ENCODE measurements at regions not wholly inside any gene's neighbourhood (a gene's known extent, or its start where the extent isn't known, plus 50 kb on each side); places are given as distances from the start of the nearest gene placed in this dataset.
A peak's percentile ranks its signal among the peaks of the same experiment; 100 is the strongest.
"Not testable (repeated sequence)": the region's sequence is repeated elsewhere in the genome, so short reads cannot be mapped to it uniquely, and the experiment has no call there.

GRCh38 chr10:6999232-6999925 lies 411.5 kb downstream of the SFMBT2 start:
- DNase-seq (ENCODE audit: low spot score): no peak
- H3K4me1 Mint-ChIP-seq (ENCODE audit: low read depth): no peaks in the 10 kb centered on the region
- H3K36me3 Mint-ChIP-seq (ENCODE audit: low read depth): no peaks in the 10 kb centered on the region
- no peak overlapping the region for H3K4me3 Mint-ChIP-seq
- no peak overlapping the region for H3K27ac Mint-ChIP-seq
- peaks cover 43% of the 10 kb centered on the region for H3K27me3 Mint-ChIP-seq (ENCODE audit: low read depth)
- no peaks in the 10 kb centered on the region for H3K9me3 Mint-ChIP-seq

GRCh38 chr10:6997509-6997908 lies 413.3 kb downstream of the SFMBT2 start:
- no peak overlapping the region for H3K4me3 Mint-ChIP-seq
- no peak overlapping the region for H3K27ac Mint-ChIP-seq
- H3K4me1 Mint-ChIP-seq (ENCODE audit: low read depth): no peaks in the 10 kb centered on the region
- no peak for DNase-seq (ENCODE audit: low spot score)
- no peaks in the 10 kb centered on the region for H3K9me3 Mint-ChIP-seq
- no peaks in the 10 kb centered on the region for H3K36me3 Mint-ChIP-seq (ENCODE audit: low read depth)
- H3K27me3 Mint-ChIP-seq (ENCODE audit: low read depth): peaks cover 44% of the 10 kb centered on the region

- Mint-ChIP-seq H3K4me1 (ENCODE audit: low read depth) (no peaks in the 10 kb centered on the region), H3K27ac (no peak overlapping the region)
Observed at GRCh38 chr10:6996431-6996830, 414.4 kb downstream of the SFMBT2 start.

GRCh38 chr10:6995831-6996230 lies 415.0 kb downstream of the SFMBT2 start:
- H3K27ac Mint-ChIP-seq: no peak overlapping the region
- no peak overlapping the region for H3K4me3 Mint-ChIP-seq
- DNase-seq (ENCODE audit: low spot score): no peak
- H3K27me3 Mint-ChIP-seq (ENCODE audit: low read depth): peaks cover 41% of the 10 kb centered on the region
- no peaks in the 10 kb centered on the region for H3K9me3 Mint-ChIP-seq
- peaks cover 2% of the 10 kb centered on the region for H3K4me1 Mint-ChIP-seq (ENCODE audit: low read depth)
- H3K36me3 Mint-ChIP-seq (ENCODE audit: low read depth): no peaks in the 10 kb centered on the region

More at GRCh38 chr10:6996431-6996830, 414.4 kb downstream of the SFMBT2 start:
- peaks cover 43% of the 10 kb centered on the region for H3K27me3 Mint-ChIP-seq (ENCODE audit: low read depth)
- no peaks in the 10 kb centered on the region for H3K36me3 Mint-ChIP-seq (ENCODE audit: low read depth)
- no peaks in the 10 kb centered on the region for H3K9me3 Mint-ChIP-seq
- DNase-seq (ENCODE audit: low spot score): no peak
- H3K4me3 Mint-ChIP-seq: no peak overlapping the region

GRCh38 chr10:6995341-6995740 lies 415.3 kb upstream of the PRKCQ start:
- no peaks in the 10 kb centered on the region for H3K36me3 Mint-ChIP-seq (ENCODE audit: low read depth)
- H3K27me3 Mint-ChIP-seq (ENCODE audit: low read depth): peaks cover 41% of the 10 kb centered on the region
- no peaks in the 10 kb centered on the region for H3K9me3 Mint-ChIP-seq
- H3K4me1 Mint-ChIP-seq (ENCODE audit: low read depth): peaks cover 6% of the 10 kb centered on the region
- no peak overlapping the region for H3K4me3 Mint-ChIP-seq
- DNase-seq (ENCODE audit: low spot score): no peak
- H3K27ac Mint-ChIP-seq: no peak overlapping the region

GRCh38 chr10:6990891-6991290 lies 410.8 kb upstream of the PRKCQ start:
- Mint-ChIP-seq H3K36me3 (ENCODE audit: low read depth) (no peaks in the 10 kb centered on the region), H3K9me3 (no peaks in the 10 kb centered on the region), H3K27ac (no peak overlapping the region), H3K4me3 (peak overlapping the region; percentile 30), H3K4me1 (ENCODE audit: low read depth) (peaks cover 7% of the 10 kb centered on the region), H3K27me3 (ENCODE audit: low read depth) (peaks cover 14% of the 10 kb centered on the region)
- DNase-seq (ENCODE audit: low spot score): no peak

GRCh38 chr10:6988654-6989053 lies 408.6 kb upstream of the PRKCQ start:
- no peak for DNase-seq (ENCODE audit: low spot score)
- H3K4me1 Mint-ChIP-seq (ENCODE audit: low read depth): peaks cover 7% of the 10 kb centered on the region
- H3K9me3 Mint-ChIP-seq: no peaks in the 10 kb centered on the region
- no peak overlapping the region for H3K27ac Mint-ChIP-seq
- peaks cover 16% of the 10 kb centered on the region for H3K27me3 Mint-ChIP-seq (ENCODE audit: low read depth)
- no peaks in the 10 kb centered on the region for H3K36me3 Mint-ChIP-seq (ENCODE audit: low read depth)
- H3K4me3 Mint-ChIP-seq: no peak overlapping the region

- peaks cover 7% of the 10 kb centered on the region for H3K4me1 Mint-ChIP-seq (ENCODE audit: low read depth)
- H3K4me3 Mint-ChIP-seq: no peak overlapping the region
- no peak overlapping the region for H3K27ac Mint-ChIP-seq
- peaks cover 8% of the 10 kb centered on the region for H3K27me3 Mint-ChIP-seq (ENCODE audit: low read depth)
- no peaks in the 10 kb centered on the region for H3K36me3 Mint-ChIP-seq (ENCODE audit: low read depth)
- no peaks in the 10 kb centered on the region for H3K9me3 Mint-ChIP-seq
- no peak for DNase-seq (ENCODE audit: low spot score)
Observed at GRCh38 chr10:6987536-6987945, 407.5 kb upstream of the PRKCQ start.

GRCh38 chr10:6986927-6987326 lies 406.9 kb upstream of the PRKCQ start:
- no peak for DNase-seq (ENCODE audit: low spot score)
- no peak overlapping the region for H3K4me3 Mint-ChIP-seq
- no peak overlapping the region for H3K27ac Mint-ChIP-seq
- H3K9me3 Mint-ChIP-seq: no peaks in the 10 kb centered on the region
- H3K36me3 Mint-ChIP-seq (ENCODE audit: low read depth): no peaks in the 10 kb centered on the region
- peaks cover 7% of the 10 kb centered on the region for H3K4me1 Mint-ChIP-seq (ENCODE audit: low read depth)
- peaks cover 11% of the 10 kb centered on the region for H3K27me3 Mint-ChIP-seq (ENCODE audit: low read depth)

GRCh38 chr10:6985644-6986043 lies 405.6 kb upstream of the PRKCQ start:
- H3K27me3 Mint-ChIP-seq (ENCODE audit: low read depth): peaks cover 19% of the 10 kb centered on the region
- no peak overlapping the region for H3K27ac Mint-ChIP-seq
- H3K4me1 Mint-ChIP-seq (ENCODE audit: low read depth): peaks cover 3% of the 10 kb centered on the region
- H3K4me3 Mint-ChIP-seq: no peak overlapping the region
- no peak for DNase-seq (ENCODE audit: low spot score)
- H3K36me3 Mint-ChIP-seq (ENCODE audit: low read depth): no peaks in the 10 kb centered on the region
- H3K9me3 Mint-ChIP-seq: no peaks in the 10 kb centered on the region

- Mint-ChIP-seq H3K9me3 (no peaks in the 10 kb centered on the region), H3K27me3 (ENCODE audit: low read depth) (peaks cover 24% of the 10 kb centered on the region)
Observed at GRCh38 chr10:6984971-6985370, 404.9 kb upstream of the PRKCQ start.

GRCh38 chr10:6984016-6984415 lies 403.9 kb upstream of the PRKCQ start:
- peaks cover 34% of the 10 kb centered on the region for H3K27me3 Mint-ChIP-seq (ENCODE audit: low read depth)
- DNase-seq (ENCODE audit: low spot score); H3K4me3 Mint-ChIP-seq; H3K36me3 Mint-ChIP-seq (ENCODE audit: low read depth); H3K4me1 Mint-ChIP-seq (ENCODE audit: low read depth); H3K27ac Mint-ChIP-seq; H3K9me3 Mint-ChIP-seq: not testable (repeated sequence)

More at GRCh38 chr10:6984971-6985370, 404.9 kb upstream of the PRKCQ start:
- no peak for DNase-seq (ENCODE audit: low spot score)
- Mint-ChIP-seq H3K27ac (no peak overlapping the region), H3K4me3 (no peak overlapping the region), H3K36me3 (ENCODE audit: low read depth) (no peaks in the 10 kb centered on the region), H3K4me1 (ENCODE audit: low read depth) (peaks cover 1% of the 10 kb centered on the region)

GRCh38 chr10:6980353-6980752 lies 400.3 kb upstream of the PRKCQ start:
- peaks cover 49% of the 10 kb centered on the region for H3K27me3 Mint-ChIP-seq (ENCODE audit: low read depth)
- DNase-seq (ENCODE audit: low spot score): no peak
- no peak overlapping the region for H3K4me3 Mint-ChIP-seq
- peaks cover 5% of the 10 kb centered on the region for H3K36me3 Mint-ChIP-seq (ENCODE audit: low read depth)
- H3K9me3 Mint-ChIP-seq: no peaks in the 10 kb centered on the region
- no peaks in the 10 kb centered on the region for H3K4me1 Mint-ChIP-seq (ENCODE audit: low read depth)
- no peak overlapping the region for H3K27ac Mint-ChIP-seq

- H3K27ac Mint-ChIP-seq: no peak overlapping the region
- no peak overlapping the region for H3K4me3 Mint-ChIP-seq
- H3K4me1 Mint-ChIP-seq (ENCODE audit: low read depth): peaks cover 6% of the 10 kb centered on the region
- H3K9me3 Mint-ChIP-seq: no peaks in the 10 kb centered on the region
- DNase-seq (ENCODE audit: low spot score): no peak
- peaks cover 47% of the 10 kb centered on the region for H3K27me3 Mint-ChIP-seq (ENCODE audit: low read depth)
- H3K36me3 Mint-ChIP-seq (ENCODE audit: low read depth): peaks cover 5% of the 10 kb centered on the region
Observed at GRCh38 chr10:6979371-6979770, 399.3 kb upstream of the PRKCQ start.

GRCh38 chr10:6978187-6978627 lies 398.1 kb upstream of the PRKCQ start:
- peaks cover 5% of the 10 kb centered on the region for H3K36me3 Mint-ChIP-seq (ENCODE audit: low read depth)
- no peak for DNase-seq (ENCODE audit: low spot score)
- no peaks in the 10 kb centered on the region for H3K9me3 Mint-ChIP-seq
- peaks cover 16% of the 10 kb centered on the region for H3K4me1 Mint-ChIP-seq (ENCODE audit: low read depth)
- no peak overlapping the region for H3K27ac Mint-ChIP-seq
- no peak overlapping the region for H3K4me3 Mint-ChIP-seq
- peaks cover 41% of the 10 kb centered on the region for H3K27me3 Mint-ChIP-seq (ENCODE audit: low read depth)

Data from T-helper 2 cell treated with Interferon-gamma antibody and Interleukin-4, amounts not matched to agents 5 μg/mL and 100 μg/mL, for 36 hours (primary cell).